GM18499 (cell line): ENCODE measurements at regions not wholly inside any gene's neighbourhood (a gene's known extent, or its start where the extent isn't known, plus 50 kb on each side); places are given as distances from the start of the nearest gene placed in this dataset.
"Not testable (repeated sequence)": the region's sequence is repeated elsewhere in the genome, so short reads cannot be mapped to it uniquely, and the experiment has no call there.

ENCODE experiments used
- ATAC-seq: cut with Tn5 transposase; IDR thresholded peaks from one replicate; pipeline ENCODE4 v1.9.1; 2021; ENCODE audit warnings: moderate number of reproducible peaks; ENCODE audit not compliant: insufficient read depth, unreplicated experiment

GRCh38 chr16:61215605-61216004, 820.6 kb downstream of the CDH8 start:
- ATAC-seq: no peak

GRCh38 chr16:61214780-61215179, 821.5 kb downstream of the CDH8 start:
- ATAC-seq: no peak

- no peak for ATAC-seq
Measured at GRCh38 chr16:61210076-61210475, 826.2 kb downstream of the CDH8 start.

GRCh38 chr16:61195006-61195405, 841.2 kb downstream of the CDH8 start:
- ATAC-seq: no peak

GRCh38 chr16:61194573-61194972, 841.7 kb downstream of the CDH8 start:
- no peak for ATAC-seq

- ATAC-seq: no peak
Measured at GRCh38 chr16:61182391-61182790, 853.8 kb downstream of the CDH8 start.

- no peak for ATAC-seq
Measured at GRCh38 chr16:61181982-61182381, 854.3 kb downstream of the CDH8 start.

- no peak for ATAC-seq
Measured at GRCh38 chr16:61179561-61179960, 856.7 kb downstream of the CDH8 start.

GRCh38 chr16:61165797-61166196, 870.4 kb downstream of the CDH8 start:
- ATAC-seq: no peak

GRCh38 chr16:61150351-61150750, 885.9 kb downstream of the CDH8 start:
- ATAC-seq: no peak

GRCh38 chr16:61149709-61150108, 886.5 kb downstream of the CDH8 start:
- ATAC-seq: no peak

- ATAC-seq: no peak
Measured at GRCh38 chr16:61148930-61149329, 887.3 kb downstream of the CDH8 start.

GRCh38 chr16:61146429-61146828, 889.8 kb downstream of the CDH8 start:
- ATAC-seq: no peak

- ATAC-seq: no peak
Measured at GRCh38 chr16:61131447-61131846, 904.8 kb downstream of the CDH8 start.

- ATAC-seq: no peak
Measured at GRCh38 chr16:61128545-61129323, 907.5 kb downstream of the CDH8 start.

GRCh38 chr16:61105544-61105943, 930.7 kb downstream of the CDH8 start:
- ATAC-seq: no peak

- ATAC-seq: no peak
Measured at GRCh38 chr16:61098505-61098904, 937.7 kb downstream of the CDH8 start.

- ATAC-seq: not testable (repeated sequence)
Measured at GRCh38 chr16:61091300-61091699, 944.9 kb downstream of the CDH8 start.

- no peak for ATAC-seq
Measured at GRCh38 chr16:61083711-61084110, 952.5 kb downstream of the CDH8 start.

GRCh38 chr16:61074324-61074723, 961.9 kb downstream of the CDH8 start:
- ATAC-seq: no peak

GRCh38 chr16:61057635-61058034, 978.6 kb downstream of the CDH8 start:
- ATAC-seq: no peak

- no peak for ATAC-seq
Measured at GRCh38 chr16:61050547-61050946, 985.7 kb downstream of the CDH8 start.
